ENCODE measurements at regions not wholly inside any gene's neighbourhood (a gene's known extent, or its start where the extent isn't known, plus 50 kb on each side); places are given as distances from the start of the nearest gene placed in this dataset.
A peak's percentile ranks its signal among the peaks of the same experiment; 100 is the strongest.
"Not testable (repeated sequence)": the region's sequence is repeated elsewhere in the genome, so short reads cannot be mapped to it uniquely, and the experiment has no call there.

- peak; percentile 20 for DNase-seq
Measured at GRCh38 chr18:10252952-10253705, 201.3 kb upstream of the APCDD1 start.

- DNase-seq, result not testable (repeated sequence)
Measured at GRCh38 chr18:10256276-10256675, 198.2 kb upstream of the APCDD1 start.

- DNase-seq, result no peak
Measured at GRCh38 chr18:10258836-10259474, 195.5 kb upstream of the APCDD1 start.

- DNase-seq, result no peak
Measured at GRCh38 chr18:10259901-10260300, 194.5 kb upstream of the APCDD1 start.

GRCh38 chr18:10261344-10262276 is 192.8 kb upstream of the APCDD1 start:
- DNase-seq, result no peak

- no peak for DNase-seq
Measured at GRCh38 chr18:10262566-10262965, 191.9 kb upstream of the APCDD1 start.

GRCh38 chr18:10264260-10264659 is 190.2 kb upstream of the APCDD1 start:
- DNase-seq, result no peak

GRCh38 chr18:10265560-10266333 is 188.7 kb upstream of the APCDD1 start:
- no peak for DNase-seq

GRCh38 chr18:10266334-10266590 is 188.2 kb upstream of the APCDD1 start:
- DNase-seq, result no peak

GRCh38 chr18:10269261-10269660 is 185.2 kb upstream of the APCDD1 start:
- no peak for DNase-seq

- DNase-seq, result peak; percentile 29
Measured at GRCh38 chr18:10270151-10270571, 184.3 kb upstream of the APCDD1 start.

GRCh38 chr18:10271481-10271880 is 183.0 kb upstream of the APCDD1 start:
- DNase-seq, result no peak

- DNase-seq, result no peak
Measured at GRCh38 chr18:10274301-10274700, 180.1 kb upstream of the APCDD1 start.

- no peak for DNase-seq
Measured at GRCh38 chr18:10275486-10275885, 178.9 kb upstream of the APCDD1 start.

- DNase-seq, result no peak
Measured at GRCh38 chr18:10278265-10278664, 176.2 kb upstream of the APCDD1 start.

- no peak for DNase-seq
Measured at GRCh38 chr18:10279471-10279870, 175.0 kb upstream of the APCDD1 start.

GRCh38 chr18:10279905-10280644 is 174.4 kb upstream of the APCDD1 start:
- DNase-seq, result no peak

- no peak for DNase-seq
Measured at GRCh38 chr18:10284540-10285282, 169.7 kb upstream of the APCDD1 start.

GRCh38 chr18:10285283-10285640 is 169.2 kb upstream of the APCDD1 start:
- peak; percentile 25 for DNase-seq

- DNase-seq, result no peak
Measured at GRCh38 chr18:10286580-10287150, 167.8 kb upstream of the APCDD1 start.

- DNase-seq, result no peak
Measured at GRCh38 chr18:10289251-10289650, 165.2 kb upstream of the APCDD1 start.

Data from RPMI8226 (cell line).